Muscle of arm (tissue), 1 donor: ENCODE measurements at regions not wholly inside any gene's neighbourhood (a gene's known extent, or its start where the extent isn't known, plus 50 kb on each side); places are given as distances from the start of the nearest gene placed in this dataset.
"Not testable (repeated sequence)": the region's sequence is repeated elsewhere in the genome, so short reads cannot be mapped to it uniquely, and the experiment has no call there.

Experiments used
- DNase-seq: peaks from one replicate; pipeline ENCODE4 v3.0.0-alpha.2; 2013

GRCh38 chr1:73475316-73475870 lies 722.6 kb downstream of the LRRIQ3 start:
- no peak for DNase-seq

GRCh38 chr1:73472810-73473209 lies 725.2 kb downstream of the LRRIQ3 start:
- no peak for DNase-seq

GRCh38 chr1:73467731-73468130 lies 730.2 kb downstream of the LRRIQ3 start:
- DNase-seq, result no peak

GRCh38 chr1:73463873-73464272 lies 734.1 kb downstream of the LRRIQ3 start:
- DNase-seq, result peak; percentile 7

DNA sequence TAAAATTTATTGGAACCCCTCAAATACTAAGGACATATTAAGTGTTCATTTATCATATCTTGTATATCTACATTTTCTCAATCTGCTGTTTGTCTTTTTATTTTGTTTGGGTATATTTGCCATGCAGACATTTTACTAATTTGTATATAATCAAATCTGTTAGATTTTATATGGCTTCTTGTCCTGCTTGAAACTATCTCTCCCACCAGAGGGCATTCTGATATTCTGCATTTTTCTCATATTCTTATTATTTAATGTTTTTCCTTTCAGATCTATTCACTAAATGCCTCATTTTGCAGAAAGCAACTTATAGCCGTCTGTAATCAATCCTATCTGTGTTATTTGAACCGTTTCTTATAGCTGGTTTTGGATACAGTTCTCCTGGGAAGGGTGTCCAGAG lies 745.5 kb downstream of the LRRIQ3 start:
- peak; percentile 10 for DNase-seq

GRCh38 chr1:73450668-73451067 lies 747.3 kb downstream of the LRRIQ3 start:
- DNase-seq, result not testable (repeated sequence)

GRCh38 chr1:73411479-73411878 lies 786.5 kb downstream of the LRRIQ3 start:
- DNase-seq, result no peak

DNA sequence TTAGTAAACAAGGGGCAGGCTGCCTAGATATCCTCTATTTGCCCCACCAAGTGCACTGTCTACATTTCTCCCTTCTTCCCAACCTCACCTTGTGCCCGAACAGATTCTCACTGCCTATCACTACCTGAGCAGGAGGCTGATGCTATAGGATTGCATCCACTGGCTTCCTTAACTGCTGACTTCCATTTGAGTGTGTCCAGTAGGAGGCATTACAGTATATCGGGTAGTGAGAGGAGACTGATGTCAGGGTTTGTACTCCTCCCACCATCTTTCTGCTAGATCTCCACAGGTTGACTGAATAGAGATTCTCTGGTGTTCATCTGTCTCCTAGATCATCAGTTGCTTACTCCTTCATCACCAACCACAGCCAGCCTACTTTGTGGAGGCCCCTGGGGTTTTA lies 796.3 kb downstream of the LRRIQ3 start:
- DNase-seq, result no peak

DNA sequence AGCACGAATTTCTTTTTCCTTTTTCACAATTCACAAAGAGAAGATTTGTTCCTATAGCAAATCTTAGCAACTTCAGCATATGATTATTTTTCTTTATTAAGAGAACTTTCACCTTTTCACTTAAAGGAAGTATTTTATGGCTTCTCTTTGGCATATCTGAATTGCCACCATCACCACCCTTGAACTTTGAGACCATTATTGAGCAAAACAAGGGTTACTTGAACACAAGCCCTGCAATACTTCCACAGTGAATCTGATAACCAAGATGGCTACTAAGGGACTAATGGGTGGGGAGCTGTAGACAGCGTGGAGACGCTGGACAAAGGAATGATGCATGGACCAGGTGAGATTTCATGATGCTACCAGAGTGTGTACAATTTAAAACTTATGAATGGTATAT lies 815.0 kb downstream of the LRRIQ3 start:
- no peak for DNase-seq

- DNase-seq, result no peak
Measured at GRCh38 chr1:73366734-73367413, 831.1 kb downstream of the LRRIQ3 start.

DNA sequence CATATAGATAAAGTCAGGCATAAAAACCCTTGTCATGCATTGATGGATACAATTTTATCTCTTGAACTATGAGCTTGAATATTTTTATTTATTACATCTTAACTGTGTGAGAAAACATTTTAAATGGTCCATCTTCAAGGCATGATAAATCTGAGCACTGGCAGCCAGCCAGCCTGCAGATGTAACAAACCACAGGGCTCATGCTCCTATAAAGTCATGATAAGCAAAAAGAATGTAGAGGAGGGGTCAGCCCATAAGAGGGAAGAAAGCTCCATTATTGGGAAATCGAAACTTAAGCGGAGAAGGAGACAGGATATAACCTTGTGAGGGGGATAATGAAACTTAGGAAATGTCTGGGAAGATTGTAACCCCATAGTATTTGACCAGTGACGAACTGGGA lies 839.0 kb downstream of the LRRIQ3 start:
- DNase-seq, result no peak

DNA sequence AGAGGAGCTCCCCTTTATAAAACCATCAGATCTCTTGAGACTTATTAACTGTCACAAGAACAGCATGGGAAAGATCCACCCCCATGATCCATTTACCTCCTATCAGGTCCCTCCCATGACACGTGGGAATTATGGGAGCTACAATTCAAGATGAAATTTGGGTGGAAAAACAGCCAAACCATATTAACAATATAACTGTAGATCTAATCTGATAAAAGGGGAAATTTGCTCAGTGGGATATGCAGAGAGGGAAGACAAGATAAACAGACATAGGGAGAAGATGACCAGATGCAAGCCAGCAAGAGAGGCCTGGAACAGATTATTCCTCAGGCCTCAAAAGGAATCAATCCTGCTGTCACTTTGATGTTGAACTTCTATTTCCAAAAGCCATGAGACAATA lies 841.5 kb downstream of the LRRIQ3 start:
- DNase-seq, result no peak

DNA sequence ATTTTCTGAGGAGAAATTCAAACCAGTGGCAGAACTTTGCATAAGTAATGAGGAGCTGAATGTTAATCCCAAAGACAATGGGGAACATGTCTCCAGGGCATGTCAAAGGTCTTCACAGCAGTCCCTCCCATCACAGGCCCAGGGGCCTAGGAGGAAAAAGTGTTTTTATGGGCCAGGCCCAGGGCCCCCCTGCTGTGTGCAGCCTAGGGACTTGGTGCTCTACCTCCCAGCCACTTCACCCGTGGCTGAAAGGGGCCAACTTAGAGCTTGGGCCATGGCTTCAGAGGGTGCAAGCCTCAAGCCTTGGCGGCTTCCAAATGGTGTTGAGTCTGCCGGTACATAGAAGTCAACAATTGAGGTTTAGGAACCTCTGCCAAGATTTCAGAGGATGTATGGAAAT lies 854.0 kb downstream of the LRRIQ3 start:
- DNase-seq, result no peak

DNA sequence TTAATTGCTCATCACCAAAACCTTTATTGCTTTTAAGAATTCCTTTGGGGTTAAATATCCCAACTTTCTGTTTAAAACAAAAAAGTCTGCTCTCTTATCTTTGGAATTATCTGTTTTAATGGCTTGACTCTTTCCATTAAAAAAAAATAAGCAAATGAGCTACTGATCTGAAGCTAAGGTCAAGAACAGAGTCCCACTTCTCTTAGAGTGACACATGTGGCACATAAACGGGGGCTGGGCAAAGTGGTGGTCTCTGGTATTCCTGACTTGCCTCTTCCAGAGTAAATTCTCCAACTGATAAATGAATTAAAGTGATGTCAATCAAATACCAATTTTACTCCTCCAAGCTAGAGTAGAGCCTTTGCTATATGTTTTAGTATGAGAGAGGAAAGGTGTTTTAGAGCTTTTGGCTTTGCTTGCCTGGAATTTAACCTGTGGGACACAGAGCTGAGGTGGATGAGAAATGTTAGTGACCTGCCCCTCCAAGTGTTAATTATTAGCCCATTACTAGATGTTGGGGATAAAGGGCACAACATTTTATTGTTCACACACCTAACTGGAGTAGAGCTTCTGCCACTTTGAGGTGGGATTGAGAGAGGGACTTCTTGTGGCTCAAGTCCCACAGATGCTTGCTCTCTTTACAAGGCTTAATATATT lies 864.0 kb downstream of the LRRIQ3 start:
- no peak for DNase-seq

DNA sequence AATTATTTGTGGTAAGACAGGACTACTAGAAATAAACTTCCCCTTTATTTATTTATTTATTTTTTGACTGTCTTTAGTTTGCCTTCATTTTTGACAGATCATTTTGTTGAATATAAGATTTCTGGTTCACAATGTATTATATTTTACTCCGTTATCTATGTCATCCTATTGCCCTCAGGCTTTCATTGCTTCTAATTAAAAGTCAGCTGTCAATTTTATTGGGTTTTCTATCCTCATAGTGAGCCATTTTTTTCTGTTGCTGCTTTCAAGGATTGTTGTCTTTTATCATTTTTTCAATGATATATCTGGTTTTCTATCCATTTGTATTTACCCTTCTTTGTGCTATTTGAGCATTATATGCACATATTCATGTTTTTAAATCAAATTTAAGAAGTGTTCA lies 866.2 kb downstream of the LRRIQ3 start:
- no peak for DNase-seq

DNA sequence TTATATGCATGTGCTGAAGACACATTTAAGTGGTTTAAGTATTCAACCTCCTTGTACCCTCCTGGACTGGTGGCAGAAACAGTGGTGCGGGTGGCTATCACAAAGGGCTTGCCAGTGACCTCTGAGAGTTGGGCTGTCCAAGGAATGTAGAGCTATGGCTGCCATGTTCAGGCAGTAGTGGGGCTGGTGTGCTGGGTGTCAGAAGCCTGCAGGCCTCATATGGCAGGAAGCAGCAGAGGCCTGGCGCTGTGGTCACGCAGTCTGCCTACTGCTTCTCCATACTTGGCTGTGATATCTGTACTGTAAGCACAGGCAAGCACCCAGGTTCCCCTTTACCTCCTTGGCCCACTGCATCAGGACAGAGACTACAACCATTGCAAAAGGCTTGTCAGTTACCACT lies 870.0 kb downstream of the LRRIQ3 start:
- DNase-seq, result no peak

DNA sequence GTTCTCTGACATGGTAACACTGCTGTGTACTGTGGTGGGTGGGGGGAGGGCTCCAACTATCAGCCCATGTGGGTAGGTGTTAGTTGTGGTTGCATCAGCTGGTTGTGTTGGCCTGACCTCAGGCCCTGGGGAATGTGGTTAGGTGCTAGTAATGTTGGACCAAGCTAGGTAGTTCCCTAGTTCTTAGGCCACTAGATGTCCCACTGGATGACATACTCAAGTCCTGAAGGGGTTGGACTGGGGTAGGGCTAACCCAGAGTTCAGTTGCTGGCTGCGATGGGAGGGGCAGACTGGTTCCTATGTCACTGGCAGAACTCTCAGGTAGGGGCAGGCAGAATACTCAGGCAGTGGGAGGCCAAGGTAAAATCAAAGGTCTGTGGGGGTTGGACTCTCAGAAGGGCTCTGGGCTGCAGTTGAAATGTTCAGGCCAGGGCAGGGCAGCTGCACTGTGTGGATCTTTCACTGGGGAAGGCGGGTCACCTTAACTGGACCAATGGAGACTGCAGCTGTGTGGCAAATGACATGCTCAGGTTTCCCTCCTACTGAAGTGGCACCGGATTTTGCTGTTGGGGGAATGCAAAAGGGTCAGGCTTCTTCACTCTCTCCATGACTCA lies 870.7 kb downstream of the LRRIQ3 start:
- no peak for DNase-seq

- no peak for DNase-seq
Measured at GRCh38 chr1:73326663-73327062, 871.3 kb downstream of the LRRIQ3 start.

DNA sequence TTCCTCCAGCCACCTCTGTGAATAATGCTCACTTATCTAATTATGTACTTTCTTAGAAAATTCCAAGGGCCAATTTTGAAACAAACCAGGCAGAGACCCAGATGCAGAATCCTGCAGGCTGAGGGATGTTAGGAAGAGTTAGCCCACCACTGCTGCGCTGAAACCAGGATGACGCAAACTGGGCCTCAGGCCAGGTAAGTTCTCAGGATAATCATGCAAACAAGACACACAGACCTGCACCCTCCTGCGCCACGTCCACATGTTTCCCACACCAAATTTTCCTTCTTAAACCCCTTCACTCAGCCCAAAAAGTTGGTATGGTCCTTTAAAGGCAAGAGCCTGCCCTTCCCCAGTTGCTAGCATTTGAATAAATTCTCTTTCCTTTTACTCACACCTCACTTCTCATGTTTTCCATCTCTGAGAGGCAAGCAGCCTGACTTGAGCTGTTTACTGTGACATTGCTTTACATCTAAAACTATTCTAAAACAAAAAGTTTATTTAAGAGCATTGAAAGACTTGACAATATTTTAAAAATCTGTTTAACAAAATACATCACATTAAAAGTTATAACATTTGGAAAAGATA lies 887.1 kb downstream of the LRRIQ3 start:
- peak; percentile 8 for DNase-seq

- no peak for DNase-seq
Measured at GRCh38 chr1:73306899-73307555, 890.9 kb downstream of the LRRIQ3 start.

DNA sequence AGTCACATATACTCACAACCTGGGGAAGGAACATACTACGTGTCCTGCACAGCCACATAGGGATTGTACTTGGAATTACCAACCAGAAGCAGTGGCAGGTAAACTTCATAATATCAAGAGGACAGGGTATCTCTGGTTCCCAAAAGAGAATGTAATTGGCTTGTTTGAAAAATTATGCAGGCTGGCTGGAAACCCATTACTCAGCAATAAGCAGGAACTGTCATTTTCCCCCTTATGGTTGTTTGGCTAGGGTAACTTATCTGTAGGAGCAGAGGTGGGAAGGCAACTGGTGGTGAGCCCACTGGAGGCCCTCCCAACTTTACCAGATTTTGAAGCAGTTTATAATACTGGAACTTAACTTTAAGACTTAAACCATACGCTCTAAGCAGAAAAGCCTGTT lies 924.1 kb downstream of the LRRIQ3 start:
- no peak for DNase-seq

DNA sequence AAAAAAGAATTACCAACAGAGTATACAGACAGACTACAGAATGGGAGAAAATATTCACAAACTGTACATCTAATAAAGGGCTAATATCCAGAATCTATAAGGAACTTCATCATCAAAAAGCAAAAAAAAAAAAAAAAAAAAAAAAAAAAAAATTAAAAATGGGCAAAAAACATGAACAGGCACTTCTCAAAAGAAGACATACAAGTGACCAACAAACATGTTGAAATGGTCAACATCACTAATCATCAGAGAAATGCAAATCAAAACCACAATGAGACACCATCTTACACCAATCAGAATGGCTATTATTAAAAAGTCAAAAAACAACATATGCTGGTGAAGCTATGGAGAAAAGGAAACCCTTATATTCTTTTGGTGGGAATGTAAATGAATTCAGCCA lies 952.8 kb downstream of the LRRIQ3 start:
- DNase-seq, result not testable (repeated sequence)
